K562 (cell line): ENCODE measurements at regions not wholly inside any gene's neighbourhood (a gene's known extent, or its start where the extent isn't known, plus 50 kb on each side); places are given as distances from the start of the nearest gene placed in this dataset.

Source experiments
- ATAC-seq: fragments of 200-7000 bp; cut with Tn5 transposase; 3 replicates; pipeline ENCODE4 v1.9.1; 2020; ENCODE audit warnings: moderate library complexity
- BruUV-seq: library from RNA; stranded (reverse); fragments of 400-500 nt; replicated peaks from 2 replicates; lab custom pipeline; 2021; lab: Mats Ljungman, UMichigan
- CTCF ChIA-PET: fragments of 300-600 bp; formaldehyde crosslinking; extraction: SDS; loops from one replicate; lab custom pipeline; 2021; ENCODE audit warnings: low intra/inter-chr PET ratio; lab: Yijun Ruan, JAX
- POLR2A ChIA-PET: fragments of 300-600, 350-650 bp; sonication (Branson Sonifier 250); formaldehyde crosslinking; extraction: SDS; loops from one replicate; lab custom pipeline; 2021; ENCODE audit warnings: antibody characterized with exemption, inconsistent platforms; lab: Yijun Ruan, JAX
- DNase-seq, 4 experiments: peaks; one replicate each; pipeline versions ENCODE4 v3.0.0 to v3.0.0-alpha.2; 2011 to 2018; ENCODE audit warnings: low spot score in 3 of 4, mixed read lengths in 3 of 4; ENCODE audit errors: extremely low read depth in 1 of 4
- FAIRE-seq: peaks from 2 replicates; lab custom pipeline; 2011; peaks lifted over from hg19 to GRCh38; lab: Jason Lieb, UNC
- H2AFZ ChIP-seq: 2 replicates; pipeline ENCODE4 v1.6.0; 2011; ENCODE audit warnings: low read depth, low read length, control low read depth, inconsistent platforms
- H3K27ac ChIP-seq: fragments of 200-600 bp; 3 replicates; pipeline ENCODE4 v1.8.0; 2011; ENCODE audit warnings: low read depth, mild to moderate bottlenecking, control low read depth, inconsistent platforms, low read length, moderate library complexity, mixed read lengths; ENCODE audit errors: extremely low read depth
- H3K27me3 ChIP-seq, 2 experiments: fragments of 300-600 bp in 1 of 2; 2 replicates in 1 of 2; 3 replicates in 1 of 2; pipeline versions ENCODE4 v1.6.0 to v1.8.0; 2011; ENCODE audit warnings: inconsistent platforms in 2 of 2, low read length in 2 of 2, mild to moderate bottlenecking in 1 of 2, mixed read lengths in 1 of 2, moderate library complexity in 1 of 2; ENCODE audit not compliant: control insufficient read depth in 2 of 2, insufficient read depth in 2 of 2
- H3K36me3 ChIP-seq: fragments of 300-600 bp; 3 replicates; pipeline ENCODE4 v1.8.0; 2011; ENCODE audit warnings: mild to moderate bottlenecking, low read length, inconsistent platforms; ENCODE audit not compliant: control insufficient read depth, insufficient read depth
- H3K4me1 ChIP-seq, 2 experiments: fragments of 200-600 bp in 1 of 2; replicated peaks in 1 of 2; 2 replicates in 1 of 2; 3 replicates in 1 of 2; pipeline versions ENCODE4 v1.5.1 to v1.8.0; 2011; ENCODE audit warnings: inconsistent platforms in 2 of 2, low read length in 2 of 2, mild to moderate bottlenecking in 1 of 2, mixed read lengths in 1 of 2, moderate library complexity in 1 of 2; ENCODE audit not compliant: control insufficient read depth in 2 of 2, insufficient read depth in 2 of 2
- H3K4me2 ChIP-seq: 2 replicates; pipeline ENCODE4 v1.6.1; 2011; ENCODE audit warnings: low read length, control low read depth, inconsistent platforms, mixed read lengths; ENCODE audit not compliant: insufficient read depth
- H3K4me3 ChIP-seq: fragments of 200-600 bp; sonication (generic), shearing (Covaris generic); 2 replicates; pipeline ENCODE4 v1.5.1; 2016; ENCODE audit warnings: control low read depth, inconsistent platforms
- H3K79me2 ChIP-seq: fragments of 200-600 bp; 3 replicates; pipeline ENCODE4 v1.8.0; 2011; ENCODE audit warnings: low read length, inconsistent platforms; ENCODE audit not compliant: control insufficient read depth, insufficient read depth
- H3K9ac ChIP-seq, 2 experiments: 2 replicates each; pipeline versions ENCODE4 v1.6.0 to v1.6.1; 2011; ENCODE audit warnings: low read depth in 2 of 2, low read length in 2 of 2, control low read depth in 1 of 2, inconsistent platforms in 1 of 2, mild to moderate bottlenecking in 1 of 2, mixed read lengths in 1 of 2; ENCODE audit not compliant: insufficient read depth in 1 of 2
- H3K9me1 ChIP-seq: one replicate; pipeline ENCODE4 v1.6.0; 2011; ENCODE audit warnings: inconsistent platforms, mild to moderate bottlenecking, low read length, moderate library complexity; ENCODE audit not compliant: control insufficient read depth, insufficient read depth
- H3K9me3 ChIP-seq: replicated peaks from 2 replicates; pipeline ENCODE4 v1.5.1; 2011; ENCODE audit warnings: low read depth, low read length, inconsistent platforms; ENCODE audit not compliant: control insufficient read depth, insufficient read depth
- H4K20me1 ChIP-seq: replicated peaks from 2 replicates; pipeline ENCODE4 v1.6.1; 2011; ENCODE audit warnings: low read length, inconsistent platforms, mixed read lengths; ENCODE audit not compliant: control insufficient read depth, insufficient read depth
- WGBS: fragments of 100-300 bp; shearing (Covaris generic); methylation state at CpG from one replicate; pipeline ENCODE4 v1.1.6; 2016; ENCODE audit warnings: low coverage, mixed read lengths; ENCODE audit not compliant: insufficient coverage; ENCODE audit errors: missing lambda C conversion rate; 5-methylcytosine and 5-hydroxymethylcytosine counted together
- in situ Hi-C: fragments of 300-500 bp; cut with MboI; formaldehyde crosslinking; loops from 4 replicates; pipeline ENCODE4 v1.15.0; 2018; ENCODE audit warnings: inconsistent platforms, mixed read lengths
- intact Hi-C: fragments of 100-400 bp; cut with micrococcal nuclease; formaldehyde crosslinking; loops from 2 replicates; pipeline ENCODE4 v1.14.2; 2022
- TF ChIP-seq, protein P1 (sequence below), 2 experiments: fragments of 450-650 bp; IDR thresholded peaks; 2 replicates each; pipeline ENCODE4 v1.6.1; 2016
- TF ChIP-seq, protein P2 (sequence below): fragments of 450-650 bp; IDR thresholded peaks from 2 replicates; pipeline ENCODE4 v1.6.1; 2017; ENCODE audit warnings: antibody characterized with exemption, mild to moderate bottlenecking

DNA sequence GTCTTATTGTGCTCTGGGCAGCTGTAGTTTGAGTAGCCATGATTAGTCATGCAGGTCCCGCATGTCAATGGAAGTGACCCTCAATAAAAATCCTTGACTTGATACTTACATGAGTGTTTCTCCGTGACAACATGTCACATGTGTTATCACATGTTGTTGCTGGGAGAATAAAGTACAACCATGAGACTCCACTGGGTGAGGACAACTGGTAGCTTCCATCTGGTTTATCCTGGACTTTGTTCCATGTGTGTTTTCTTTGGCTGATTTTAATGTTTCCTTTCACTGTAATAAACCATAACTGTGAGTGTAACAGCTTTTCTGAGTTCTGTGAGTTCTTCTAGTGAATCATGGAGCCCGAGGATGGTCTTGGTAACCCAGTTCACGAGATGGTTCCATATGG lies 63.1 kb upstream of the NDN start:
- POLR2A ChIA-PET = no interaction called here
- FAIRE-seq = no peak

More for the DNA sequence above, 63.1 kb upstream of the NDN start:
- Histone ChIP-seq H3K4me2 (no peak overlapping the region), H3K9me3 (no peaks in the 10 kb centered on the region; the same call in 1 of the 2 replicates), H2AFZ (no peak overlapping the region), H3K4me3 (no peak overlapping the region), H3K27me3 (no peaks in the 10 kb centered on the region), H3K79me2 (no peaks in the 10 kb centered on the region), H4K20me1 (no peaks in the 10 kb centered on the region), H3K9ac (no peak overlapping the region), H3K9me1 (no peaks in the 10 kb centered on the region), H3K36me3 (no peaks in the 10 kb centered on the region), H3K4me1 (no peaks in the 10 kb centered on the region), H3K27ac (no peak overlapping the region)
- 0% methylated on average over 4 of the region's 4 CpGs for WGBS
- TF ChIP-seq, protein P1, sequence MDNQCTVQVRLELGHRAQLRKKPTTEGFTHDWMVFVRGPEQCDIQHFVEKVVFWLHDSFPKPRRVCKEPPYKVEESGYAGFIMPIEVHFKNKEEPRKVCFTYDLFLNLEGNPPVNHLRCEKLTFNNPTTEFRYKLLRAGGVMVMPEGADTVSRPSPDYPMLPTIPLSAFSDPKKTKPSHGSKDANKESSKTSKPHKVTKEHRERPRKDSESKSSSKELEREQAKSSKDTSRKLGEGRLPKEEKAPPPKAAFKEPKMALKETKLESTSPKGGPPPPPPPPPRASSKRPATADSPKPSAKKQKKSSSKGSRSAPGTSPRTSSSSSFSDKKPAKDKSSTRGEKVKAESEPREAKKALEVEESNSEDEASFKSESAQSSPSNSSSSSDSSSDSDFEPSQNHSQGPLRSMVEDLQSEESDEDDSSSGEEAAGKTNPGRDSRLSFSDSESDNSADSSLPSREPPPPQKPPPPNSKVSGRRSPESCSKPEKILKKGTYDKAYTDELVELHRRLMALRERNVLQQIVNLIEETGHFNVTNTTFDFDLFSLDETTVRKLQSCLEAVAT (IDR thresholded peaks at IDR 0.05) = no peak
- TF ChIP-seq, protein P2, sequence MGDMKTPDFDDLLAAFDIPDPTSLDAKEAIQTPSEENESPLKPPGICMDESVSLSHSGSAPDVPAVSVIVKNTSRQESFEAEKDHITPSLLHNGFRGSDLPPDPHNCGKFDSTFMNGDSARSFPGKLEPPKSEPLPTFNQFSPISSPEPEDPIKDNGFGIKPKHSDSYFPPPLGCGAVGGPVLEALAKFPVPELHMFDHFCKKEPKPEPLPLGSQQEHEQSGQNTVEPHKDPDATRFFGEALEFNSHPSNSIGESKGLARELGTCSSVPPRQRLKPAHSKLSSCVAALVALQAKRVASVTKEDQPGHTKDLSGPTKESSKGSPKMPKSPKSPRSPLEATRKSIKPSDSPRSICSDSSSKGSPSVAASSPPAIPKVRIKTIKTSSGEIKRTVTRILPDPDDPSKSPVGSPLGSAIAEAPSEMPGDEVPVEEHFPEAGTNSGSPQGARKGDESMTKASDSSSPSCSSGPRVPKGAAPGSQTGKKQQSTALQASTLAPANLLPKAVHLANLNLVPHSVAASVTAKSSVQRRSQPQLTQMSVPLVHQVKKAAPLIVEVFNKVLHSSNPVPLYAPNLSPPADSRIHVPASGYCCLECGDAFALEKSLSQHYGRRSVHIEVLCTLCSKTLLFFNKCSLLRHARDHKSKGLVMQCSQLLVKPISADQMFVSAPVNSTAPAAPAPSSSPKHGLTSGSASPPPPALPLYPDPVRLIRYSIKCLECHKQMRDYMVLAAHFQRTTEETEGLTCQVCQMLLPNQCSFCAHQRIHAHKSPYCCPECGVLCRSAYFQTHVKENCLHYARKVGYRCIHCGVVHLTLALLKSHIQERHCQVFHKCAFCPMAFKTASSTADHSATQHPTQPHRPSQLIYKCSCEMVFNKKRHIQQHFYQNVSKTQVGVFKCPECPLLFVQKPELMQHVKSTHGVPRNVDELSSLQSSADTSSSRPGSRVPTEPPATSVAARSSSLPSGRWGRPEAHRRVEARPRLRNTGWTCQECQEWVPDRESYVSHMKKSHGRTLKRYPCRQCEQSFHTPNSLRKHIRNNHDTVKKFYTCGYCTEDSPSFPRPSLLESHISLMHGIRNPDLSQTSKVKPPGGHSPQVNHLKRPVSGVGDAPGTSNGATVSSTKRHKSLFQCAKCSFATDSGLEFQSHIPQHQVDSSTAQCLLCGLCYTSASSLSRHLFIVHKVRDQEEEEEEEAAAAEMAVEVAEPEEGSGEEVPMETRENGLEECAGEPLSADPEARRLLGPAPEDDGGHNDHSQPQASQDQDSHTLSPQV = no peak
- no peak for DNase-seq
- CTCF ChIA-PET = no interaction called here
- intact Hi-C loops = no loop called here
- in situ Hi-C loops = no loop called here
- no peak for ATAC-seq
- no TSS peak for BruUV-seq
